ENCODE measurements at regions not wholly inside any gene's neighbourhood (a gene's known extent, or its start where the extent isn't known, plus 50 kb on each side); places are given as distances from the start of the nearest gene placed in this dataset.

DNA sequence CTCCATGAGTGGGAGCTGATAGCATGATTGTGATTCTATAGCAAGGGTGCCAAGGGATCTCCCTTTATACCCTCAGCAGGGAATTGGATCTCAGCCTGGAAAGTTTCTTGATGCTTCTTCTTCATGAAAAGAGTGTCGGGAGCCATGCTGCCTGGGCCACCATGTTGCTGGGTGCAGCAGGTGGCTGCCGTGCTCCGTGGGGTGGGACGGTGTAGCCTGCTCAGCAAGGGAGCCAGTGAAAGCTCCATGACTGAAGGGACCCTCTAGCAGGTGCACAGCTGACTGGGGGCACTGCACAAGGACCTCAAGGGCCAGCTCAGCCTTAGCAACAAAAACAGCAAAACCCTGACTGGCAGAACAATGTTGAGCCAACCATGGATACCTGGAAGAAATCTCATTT lies 368.9 kb upstream of the HS6ST1 start:
- Histone ChIP-seq H3K27me3 (ENCODE audit: control insufficient read depth, insufficient read depth, low read length, poor library complexity, severe bottlenecking) (no peaks in the 10 kb centered on the region), H3K4me3 (ENCODE audit: insufficient read depth, low read depth, low read length) (no peak overlapping the region), H3K9me3 (ENCODE audit: control insufficient read depth, low read length) (no peaks in the 10 kb centered on the region), H3K36me3 (ENCODE audit: control insufficient read depth, insufficient read depth, low read length) (no peaks in the 10 kb centered on the region), H3K4me1 (ENCODE audit: control insufficient read depth, insufficient read depth, low read length) (peaks cover 5% of the 10 kb centered on the region), H3K27ac (ENCODE audit: insufficient read depth, low read depth, low read length, poor library complexity, severe bottlenecking) (no peak overlapping the region)
- WGBS, 2 experiments: 94 to 95% methylated on average over 4 of the region's 4 CpGs

DNA sequence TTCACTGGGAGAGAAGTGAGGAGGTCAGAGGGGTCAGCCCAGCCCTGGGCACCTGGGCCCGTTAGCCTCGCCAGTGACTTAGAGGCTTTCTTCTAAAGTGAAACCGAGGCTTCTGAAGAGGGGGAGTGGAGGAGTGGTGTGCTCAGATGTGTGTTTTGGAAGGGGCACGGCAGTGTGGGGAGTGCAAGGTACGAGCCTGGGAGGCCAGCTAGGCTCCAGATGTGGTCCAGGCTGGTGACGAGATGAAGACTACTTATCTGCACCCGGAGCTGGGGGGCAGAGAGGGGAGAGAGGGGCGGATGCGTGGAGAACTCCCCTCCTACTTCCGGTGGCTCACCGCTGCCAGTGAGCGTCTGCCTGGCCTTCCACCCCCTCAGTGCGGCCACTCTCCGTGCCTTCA lies 371.3 kb upstream of the HS6ST1 start:
- WGBS, 2 experiments: 94 to 95% methylated on average over 14 of the region's 14 CpGs
- Histone ChIP-seq H3K4me1 (ENCODE audit: control insufficient read depth, insufficient read depth, low read length) (peaks cover 5% of the 10 kb centered on the region), H3K36me3 (ENCODE audit: control insufficient read depth, insufficient read depth, low read length) (no peaks in the 10 kb centered on the region), H3K27ac (ENCODE audit: insufficient read depth, low read depth, low read length, poor library complexity, severe bottlenecking) (no peak overlapping the region), H3K4me3 (ENCODE audit: insufficient read depth, low read depth, low read length) (no peak overlapping the region), H3K9me3 (ENCODE audit: control insufficient read depth, low read length) (no peaks in the 10 kb centered on the region), H3K27me3 (ENCODE audit: control insufficient read depth, insufficient read depth, low read length, poor library complexity, severe bottlenecking) (no peaks in the 10 kb centered on the region)

GRCh38 chr2:128690431-128690830 lies 371.8 kb upstream of the HS6ST1 start:
- WGBS, 2 experiments: 92% methylated on average over 14 of the region's 14 CpGs

DNA sequence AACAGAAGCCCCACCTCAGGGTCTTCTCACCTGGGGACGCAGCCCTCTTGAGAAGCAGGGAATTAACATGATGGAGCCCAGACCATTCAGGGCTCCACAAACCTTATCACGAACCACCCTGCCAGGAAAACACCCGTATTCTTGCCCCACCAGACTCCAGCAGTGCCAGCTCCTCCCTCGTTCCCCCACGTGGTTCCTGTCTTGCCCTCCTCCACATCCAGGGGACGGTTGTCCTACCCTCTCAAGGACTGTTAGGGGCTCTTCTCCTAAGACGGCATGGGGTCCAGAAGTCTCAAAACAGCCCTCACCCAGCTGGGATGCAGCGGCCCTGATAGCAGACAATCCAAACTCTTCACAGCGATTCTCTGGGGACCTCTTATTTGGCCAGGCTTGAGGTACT lies 372.2 kb upstream of the HS6ST1 start:
- no peak overlapping the region for H3K27ac ChIP-seq (ENCODE audit: insufficient read depth, low read depth, low read length, poor library complexity, severe bottlenecking)
- H3K4me1 ChIP-seq (ENCODE audit: control insufficient read depth, insufficient read depth, low read length): peaks cover 5% of the 10 kb centered on the region
- no peaks in the 10 kb centered on the region for H3K27me3 ChIP-seq (ENCODE audit: control insufficient read depth, insufficient read depth, low read length, poor library complexity, severe bottlenecking)
- no peaks in the 10 kb centered on the region for H3K36me3 ChIP-seq (ENCODE audit: control insufficient read depth, insufficient read depth, low read length)
- H3K9me3 ChIP-seq (ENCODE audit: control insufficient read depth, low read length): no peaks in the 10 kb centered on the region
- no peak overlapping the region for H3K4me3 ChIP-seq (ENCODE audit: insufficient read depth, low read depth, low read length)
- 89% methylated on average over 9 of the region's 9 CpGs for WGBS, 2 experiments

More at GRCh38 chr2:128690431-128690830, 371.8 kb upstream of the HS6ST1 start:
- Histone ChIP-seq H3K27me3 (ENCODE audit: control insufficient read depth, insufficient read depth, low read length, poor library complexity, severe bottlenecking) (no peaks in the 10 kb centered on the region), H3K27ac (ENCODE audit: insufficient read depth, low read depth, low read length, poor library complexity, severe bottlenecking) (no peak overlapping the region), H3K9me3 (ENCODE audit: control insufficient read depth, low read length) (no peaks in the 10 kb centered on the region), H3K4me3 (ENCODE audit: insufficient read depth, low read depth, low read length) (no peak overlapping the region), H3K36me3 (ENCODE audit: control insufficient read depth, insufficient read depth, low read length) (no peaks in the 10 kb centered on the region), H3K4me1 (ENCODE audit: control insufficient read depth, insufficient read depth, low read length) (peaks cover 5% of the 10 kb centered on the region)

DNA sequence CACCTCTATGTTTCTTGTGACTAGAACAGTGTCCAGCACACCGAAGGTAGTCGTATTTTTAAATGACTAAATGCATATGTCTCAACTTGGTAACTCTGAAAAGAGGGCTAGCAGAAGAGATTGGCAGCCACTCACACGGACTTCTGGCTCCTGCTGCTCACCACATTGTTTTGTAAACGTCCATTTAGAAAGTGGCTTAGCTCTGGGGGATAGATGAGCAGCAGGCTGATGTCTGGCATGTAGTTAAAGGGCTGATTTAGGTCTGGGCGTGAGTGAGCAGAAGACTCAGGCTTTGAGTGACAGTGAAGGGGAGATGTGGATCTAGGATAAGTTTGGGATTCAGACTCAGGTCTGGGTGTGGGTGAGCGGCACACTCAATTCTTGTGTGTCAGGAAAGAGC lies 372.9 kb upstream of the HS6ST1 start:
- no peak overlapping the region for H3K4me3 ChIP-seq (ENCODE audit: insufficient read depth, low read depth, low read length)

DNA sequence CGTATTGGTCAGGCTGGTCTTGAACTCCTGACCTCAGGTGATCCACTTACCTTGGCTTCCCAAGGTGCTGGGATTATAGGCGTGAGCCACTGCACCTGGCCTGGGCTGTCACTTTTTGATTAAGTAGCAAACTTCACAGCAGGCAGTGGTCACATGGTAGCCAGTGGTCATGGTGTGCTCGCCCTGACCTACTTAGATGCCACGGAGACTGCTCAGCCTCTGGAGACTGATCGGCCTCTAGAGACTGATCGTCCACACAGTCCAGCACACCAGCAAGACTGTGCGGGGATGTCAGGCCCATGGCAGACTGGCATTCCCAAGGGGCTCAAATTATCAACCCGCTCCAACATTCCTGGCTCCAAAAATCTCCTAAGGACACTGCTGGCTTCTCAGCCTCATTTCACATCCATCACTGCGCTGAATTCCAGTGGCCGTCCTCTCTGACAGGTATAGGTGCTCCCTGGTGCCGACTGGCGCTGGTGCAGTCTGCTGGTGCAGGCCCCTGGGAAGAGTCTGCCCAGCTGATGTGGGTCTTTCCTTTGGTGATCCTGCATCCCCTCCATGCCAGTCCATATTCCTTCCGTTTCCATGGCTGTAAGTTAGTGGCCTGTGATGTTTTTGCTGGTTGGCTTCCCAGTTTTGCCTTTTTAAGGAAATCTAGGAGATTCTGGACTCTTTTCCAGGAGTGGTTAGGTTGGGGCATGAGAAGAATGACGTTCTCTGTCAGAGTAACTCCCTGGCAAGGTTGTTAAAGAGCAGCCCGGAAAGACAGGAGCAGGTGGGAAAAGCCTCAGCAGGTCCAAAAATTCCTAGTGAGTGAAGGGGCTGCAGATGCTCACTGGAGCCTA lies 374.5 kb upstream of the HS6ST1 start:
- Histone ChIP-seq H3K27ac (ENCODE audit: insufficient read depth, low read depth, low read length, poor library complexity, severe bottlenecking) (no peak overlapping the region), H3K27me3 (ENCODE audit: control insufficient read depth, insufficient read depth, low read length, poor library complexity, severe bottlenecking) (no peaks in the 10 kb centered on the region), H3K4me1 (ENCODE audit: control insufficient read depth, insufficient read depth, low read length) (peaks cover 5% of the 10 kb centered on the region), H3K4me3 (ENCODE audit: insufficient read depth, low read depth, low read length) (no peak overlapping the region), H3K36me3 (ENCODE audit: control insufficient read depth, insufficient read depth, low read length) (no peaks in the 10 kb centered on the region), H3K9me3 (ENCODE audit: control insufficient read depth, low read length) (no peaks in the 10 kb centered on the region)
- WGBS, 2 experiments: 92% methylated on average over 15 of the region's 15 CpGs

More for the DNA sequence above, 372.9 kb upstream of the HS6ST1 start:
- Histone ChIP-seq H3K4me1 (ENCODE audit: control insufficient read depth, insufficient read depth, low read length) (peaks cover 5% of the 10 kb centered on the region), H3K36me3 (ENCODE audit: control insufficient read depth, insufficient read depth, low read length) (no peaks in the 10 kb centered on the region), H3K27me3 (ENCODE audit: control insufficient read depth, insufficient read depth, low read length, poor library complexity, severe bottlenecking) (no peaks in the 10 kb centered on the region), H3K9me3 (ENCODE audit: control insufficient read depth, low read length) (no peaks in the 10 kb centered on the region), H3K27ac (ENCODE audit: insufficient read depth, low read depth, low read length, poor library complexity, severe bottlenecking) (no peak overlapping the region)
- WGBS, 2 experiments: 44 to 49% methylated on average over 6 of the region's 6 CpGs

- peaks cover 5% of the 10 kb centered on the region for H3K4me1 ChIP-seq (ENCODE audit: control insufficient read depth, insufficient read depth, low read length)
- WGBS, 2 experiments: 93 to 95% methylated on average over 7 of the region's 7 CpGs
- no peak overlapping the region for H3K27ac ChIP-seq (ENCODE audit: insufficient read depth, low read depth, low read length, poor library complexity, severe bottlenecking)
- no peak overlapping the region for H3K4me3 ChIP-seq (ENCODE audit: insufficient read depth, low read depth, low read length)
- no peaks in the 10 kb centered on the region for H3K9me3 ChIP-seq (ENCODE audit: control insufficient read depth, low read length)
- no peaks in the 10 kb centered on the region for H3K27me3 ChIP-seq (ENCODE audit: control insufficient read depth, insufficient read depth, low read length, poor library complexity, severe bottlenecking)
- H3K36me3 ChIP-seq (ENCODE audit: control insufficient read depth, insufficient read depth, low read length): no peaks in the 10 kb centered on the region
Observed at GRCh38 chr2:128693743-128694029, 375.0 kb upstream of the HS6ST1 start.

DNA sequence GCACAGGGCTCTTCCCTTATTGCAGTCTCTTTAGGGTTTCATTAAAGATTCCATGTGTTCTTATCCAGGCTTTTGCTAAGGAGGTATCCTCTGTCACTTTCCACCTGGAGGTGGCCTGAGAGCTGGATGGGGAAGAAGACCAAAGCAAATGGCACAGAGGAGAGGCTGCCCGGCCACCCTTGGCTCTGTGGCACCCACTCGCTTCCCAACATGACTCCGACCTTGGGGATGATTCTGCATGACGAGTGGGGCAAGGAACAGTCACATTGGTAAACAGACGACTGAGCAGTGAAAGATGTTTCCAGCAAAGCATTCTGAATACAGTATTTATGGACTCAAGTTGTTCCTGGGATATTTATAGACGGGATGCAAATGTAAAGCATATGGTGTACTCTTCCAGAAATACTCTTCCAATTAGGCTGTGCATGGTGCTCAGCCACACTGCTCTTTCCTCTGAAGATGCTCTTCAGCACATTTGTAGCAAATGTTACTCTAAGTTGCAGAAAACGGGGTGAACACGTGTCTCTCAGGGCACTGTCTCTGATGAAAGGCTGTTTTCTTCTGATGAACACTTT lies 377.1 kb upstream of the HS6ST1 start:
- H3K27ac ChIP-seq (ENCODE audit: insufficient read depth, low read depth, low read length, poor library complexity, severe bottlenecking): no peak overlapping the region
- H3K9me3 ChIP-seq (ENCODE audit: control insufficient read depth, low read length): no peaks in the 10 kb centered on the region
- peaks cover 5% of the 10 kb centered on the region for H3K4me1 ChIP-seq (ENCODE audit: control insufficient read depth, insufficient read depth, low read length)
- no peaks in the 10 kb centered on the region for H3K27me3 ChIP-seq (ENCODE audit: control insufficient read depth, insufficient read depth, low read length, poor library complexity, severe bottlenecking)
- no peak overlapping the region for H3K4me3 ChIP-seq (ENCODE audit: insufficient read depth, low read depth, low read length)
- no peaks in the 10 kb centered on the region for H3K36me3 ChIP-seq (ENCODE audit: control insufficient read depth, insufficient read depth, low read length)
- WGBS, 2 experiments: 93 to 94% methylated on average over 8 of the region's 8 CpGs

DNA sequence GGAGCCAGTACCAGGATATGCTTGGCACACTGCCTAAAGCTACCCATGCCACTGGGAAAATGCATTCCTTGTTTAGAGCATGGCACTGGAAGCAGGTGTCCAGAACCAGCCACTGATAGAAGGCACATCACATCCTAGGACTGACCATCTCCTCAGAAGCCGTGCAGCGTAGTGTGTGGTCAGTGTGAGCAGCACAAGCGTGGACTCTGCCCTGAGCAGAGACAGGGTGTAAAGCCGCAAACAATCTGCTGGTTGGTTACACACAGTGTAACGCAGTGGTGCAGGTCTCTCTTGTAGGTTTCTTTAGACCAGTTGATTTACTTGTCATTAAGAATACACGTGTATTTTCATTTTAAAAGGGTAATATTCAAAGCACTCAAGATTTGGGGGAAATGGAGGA lies 377.8 kb upstream of the HS6ST1 start:
- WGBS, 2 experiments: 96 to 97% methylated on average over 6 of the region's 6 CpGs
- Histone ChIP-seq H3K4me3 (ENCODE audit: insufficient read depth, low read depth, low read length) (no peak overlapping the region), H3K36me3 (ENCODE audit: control insufficient read depth, insufficient read depth, low read length) (no peaks in the 10 kb centered on the region)

GRCh38 chr2:128701418-128701817 lies 382.8 kb upstream of the HS6ST1 start:
- Histone ChIP-seq H3K27me3 (ENCODE audit: control insufficient read depth, insufficient read depth, low read length, poor library complexity, severe bottlenecking) (no peaks in the 10 kb centered on the region), H3K9me3 (ENCODE audit: control insufficient read depth, low read length) (no peaks in the 10 kb centered on the region), H3K4me3 (ENCODE audit: insufficient read depth, low read depth, low read length) (no peak overlapping the region), H3K27ac (ENCODE audit: insufficient read depth, low read depth, low read length, poor library complexity, severe bottlenecking) (no peak overlapping the region), H3K36me3 (ENCODE audit: control insufficient read depth, insufficient read depth, low read length) (no peaks in the 10 kb centered on the region), H3K4me1 (ENCODE audit: control insufficient read depth, insufficient read depth, low read length) (no peaks in the 10 kb centered on the region)
- 87% methylated on average over 2 of the region's 2 CpGs; no CpG with 5 or more reads in 1 of the 2 experiments for WGBS, 2 experiments

More for the DNA sequence above, 377.8 kb upstream of the HS6ST1 start:
- Histone ChIP-seq H3K27me3 (ENCODE audit: control insufficient read depth, insufficient read depth, low read length, poor library complexity, severe bottlenecking) (no peaks in the 10 kb centered on the region), H3K9me3 (ENCODE audit: control insufficient read depth, low read length) (no peaks in the 10 kb centered on the region), H3K4me1 (ENCODE audit: control insufficient read depth, insufficient read depth, low read length) (peaks cover 5% of the 10 kb centered on the region), H3K27ac (ENCODE audit: insufficient read depth, low read depth, low read length, poor library complexity, severe bottlenecking) (no peak overlapping the region)
